WI38 (cell line): ENCODE measurements at regions not wholly inside any gene's neighbourhood (a gene's known extent, or its start where the extent isn't known, plus 50 kb on each side); places are given as distances from the start of the nearest gene placed in this dataset.

Experiments used
- H3K4me3 ChIP-seq: 2 replicates; pipeline ENCODE4 v1.5.1; 2011; ENCODE audit warnings: low read depth, mild to moderate bottlenecking, control low read depth, low read length
- TF ChIP-seq, protein P1 (sequence below): IDR thresholded peaks from 2 replicates; pipeline ENCODE4 v1.5.1; 2012; ENCODE audit warnings: low read depth, mild to moderate bottlenecking, control low read depth, low read length

DNA sequence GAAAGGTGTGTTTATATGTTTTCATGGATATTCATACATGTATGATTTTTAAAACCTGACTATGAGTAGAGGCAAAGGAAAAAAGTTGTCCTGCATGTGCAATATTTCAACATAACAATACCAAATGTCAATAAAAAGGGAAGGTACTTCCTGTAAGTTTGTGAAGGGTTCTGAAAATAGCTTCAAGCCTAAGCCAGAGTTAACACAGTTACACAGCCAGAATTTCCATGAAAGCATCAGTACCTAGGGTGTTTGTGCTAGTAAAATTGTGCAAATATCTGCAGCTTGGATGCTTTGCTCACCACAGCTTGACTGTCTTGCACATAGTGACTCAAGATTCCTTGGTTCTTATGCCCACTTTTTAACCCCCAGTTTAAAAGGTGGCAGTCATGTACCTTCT lies 193.1 kb upstream of the FAR2 start:
- no peak overlapping the region for H3K4me3 ChIP-seq
- TF ChIP-seq, protein P1, sequence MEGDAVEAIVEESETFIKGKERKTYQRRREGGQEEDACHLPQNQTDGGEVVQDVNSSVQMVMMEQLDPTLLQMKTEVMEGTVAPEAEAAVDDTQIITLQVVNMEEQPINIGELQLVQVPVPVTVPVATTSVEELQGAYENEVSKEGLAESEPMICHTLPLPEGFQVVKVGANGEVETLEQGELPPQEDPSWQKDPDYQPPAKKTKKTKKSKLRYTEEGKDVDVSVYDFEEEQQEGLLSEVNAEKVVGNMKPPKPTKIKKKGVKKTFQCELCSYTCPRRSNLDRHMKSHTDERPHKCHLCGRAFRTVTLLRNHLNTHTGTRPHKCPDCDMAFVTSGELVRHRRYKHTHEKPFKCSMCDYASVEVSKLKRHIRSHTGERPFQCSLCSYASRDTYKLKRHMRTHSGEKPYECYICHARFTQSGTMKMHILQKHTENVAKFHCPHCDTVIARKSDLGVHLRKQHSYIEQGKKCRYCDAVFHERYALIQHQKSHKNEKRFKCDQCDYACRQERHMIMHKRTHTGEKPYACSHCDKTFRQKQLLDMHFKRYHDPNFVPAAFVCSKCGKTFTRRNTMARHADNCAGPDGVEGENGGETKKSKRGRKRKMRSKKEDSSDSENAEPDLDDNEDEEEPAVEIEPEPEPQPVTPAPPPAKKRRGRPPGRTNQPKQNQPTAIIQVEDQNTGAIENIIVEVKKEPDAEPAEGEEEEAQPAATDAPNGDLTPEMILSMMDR: no peak

GRCh38 chr12:28958553-28959195 lies 190.4 kb upstream of the FAR2 start:
- no peak overlapping the region for H3K4me3 ChIP-seq
- TF ChIP-seq, protein P1: no peak

DNA sequence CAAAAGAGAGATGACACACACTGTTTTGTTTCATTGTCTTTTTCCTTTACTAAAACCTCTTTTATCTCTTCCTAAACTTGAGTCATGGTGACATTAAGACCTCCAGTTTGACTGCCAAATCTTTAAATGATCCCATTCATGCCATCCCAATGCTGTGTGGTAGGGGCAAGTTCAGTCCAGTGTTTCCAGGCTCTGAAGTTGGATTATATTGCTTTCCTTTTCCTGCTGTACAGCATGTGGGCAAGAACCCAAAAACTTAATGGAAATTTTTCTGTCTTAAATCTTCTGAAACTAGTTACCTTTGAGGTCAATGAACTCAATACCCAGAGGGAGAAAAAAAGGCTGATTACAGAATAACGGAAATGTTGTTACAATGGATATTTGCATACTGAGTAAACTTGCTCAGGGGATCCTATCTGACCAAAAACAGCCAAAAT lies 187.1 kb upstream of the FAR2 start:
- TF ChIP-seq, protein P1: no peak
- no peak overlapping the region for H3K4me3 ChIP-seq

DNA sequence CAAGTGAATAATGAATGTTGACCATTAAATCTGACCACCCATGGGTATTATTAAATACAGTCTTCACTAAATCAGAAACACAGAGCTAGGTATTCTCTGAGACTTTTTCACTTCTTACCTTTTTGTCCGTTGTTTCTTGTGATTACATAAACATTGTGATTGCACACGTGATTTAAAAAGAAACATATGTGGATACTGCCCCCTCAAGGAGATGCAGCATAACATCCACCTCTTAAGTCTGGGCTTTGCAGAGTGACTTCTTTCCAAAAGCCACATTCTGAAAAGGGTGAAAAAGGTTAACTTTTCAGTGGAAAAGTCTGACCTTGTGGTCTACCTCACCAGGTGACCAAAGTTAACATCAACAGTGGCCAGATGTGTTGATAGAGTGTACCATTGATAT lies 185.5 kb upstream of the FAR2 start:
- H3K4me3 ChIP-seq: no peak overlapping the region
- TF ChIP-seq, protein P1: no peak; the same call in 1 of the 2 replicates

DNA sequence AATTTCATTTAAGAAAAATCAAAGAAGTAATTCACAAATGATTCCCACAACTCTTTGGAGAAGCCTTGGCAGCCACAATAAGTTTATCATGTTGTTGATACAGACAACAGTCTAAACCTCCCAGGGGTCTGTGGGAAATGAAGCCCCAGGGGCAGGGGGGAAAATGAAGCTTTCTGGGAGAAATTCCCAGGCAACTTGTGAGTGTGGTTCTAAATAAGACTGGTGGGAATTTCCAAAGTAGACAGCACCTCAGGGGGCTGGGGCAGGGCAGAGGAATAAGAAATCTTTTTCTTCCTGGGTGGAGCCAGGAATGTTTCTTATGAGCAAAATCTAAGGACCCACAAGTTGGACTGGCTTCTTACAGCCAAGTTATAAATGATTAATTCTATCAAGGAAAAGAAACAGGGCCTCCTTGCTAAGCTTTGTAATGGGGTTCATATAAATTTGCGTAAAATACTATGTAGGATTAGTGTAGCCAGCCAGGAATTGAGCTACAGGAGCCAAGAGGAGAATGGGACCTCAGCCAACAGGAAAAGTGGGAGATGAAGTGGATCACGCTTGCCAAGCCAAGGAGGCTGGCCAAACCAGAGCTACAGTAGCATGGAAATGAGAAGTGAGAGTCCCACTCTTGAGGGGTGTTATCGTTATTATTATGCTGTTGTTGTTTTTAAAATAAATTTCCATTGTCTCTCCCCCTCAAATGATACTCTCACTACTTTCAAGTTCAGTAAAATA lies 182.9 kb upstream of the FAR2 start:
- no peak overlapping the region for H3K4me3 ChIP-seq
- TF ChIP-seq, protein P1: no peak

DNA sequence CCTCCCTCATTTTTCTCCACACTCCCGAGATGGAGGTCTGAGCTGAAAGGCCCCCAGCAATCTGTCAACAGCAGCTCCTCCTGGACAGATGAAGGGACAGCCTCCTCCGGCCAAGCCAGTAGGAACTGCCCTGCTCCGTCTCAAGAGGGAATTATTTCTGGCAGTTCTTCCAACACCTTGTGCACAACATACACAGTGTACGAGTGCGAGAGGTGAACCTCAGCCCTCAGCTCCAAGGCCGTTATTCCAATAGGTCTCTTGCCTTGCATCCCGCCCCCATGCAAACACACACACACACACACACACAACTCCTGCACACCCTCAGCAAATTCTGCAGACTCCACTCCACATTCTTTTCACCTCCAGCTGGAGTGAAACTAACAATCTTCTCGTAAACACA lies 181.7 kb upstream of the FAR2 start:
- TF ChIP-seq, protein P1: no peak
- H3K4me3 ChIP-seq: no peak overlapping the region

DNA sequence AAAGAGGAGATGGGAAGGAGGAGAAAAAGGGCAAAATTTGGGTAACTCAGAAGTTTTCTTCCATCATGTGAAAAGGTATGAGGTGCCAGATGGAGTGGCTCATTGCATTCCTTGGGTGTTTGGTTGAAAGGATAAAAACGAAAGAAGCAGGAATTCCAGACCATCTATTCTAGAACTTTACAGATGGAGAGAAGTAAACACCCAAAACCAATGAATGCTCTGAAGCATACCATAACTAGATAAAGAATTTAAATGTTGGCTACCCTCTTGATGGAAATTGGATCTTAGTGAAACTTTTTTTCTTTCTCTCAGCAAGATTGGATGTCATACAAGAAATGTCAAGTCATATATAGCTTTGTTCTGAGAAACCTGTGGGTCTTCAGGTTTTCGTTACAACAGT lies 175.6 kb upstream of the FAR2 start:
- TF ChIP-seq, protein P1: no peak
- no peak overlapping the region for H3K4me3 ChIP-seq
